ENCODE measurements at regions not wholly inside any gene's neighbourhood (a gene's known extent, or its start where the extent isn't known, plus 50 kb on each side); places are given as distances from the start of the nearest gene placed in this dataset.

- DNase-seq (no peak), ATAC-seq (ENCODE audit: low FRiP score) (peak; percentile 88)
- WGBS, 2 donors, result 17 to 19% methylated on average over 9 of the region's 9 CpGs
- Histone ChIP-seq H3K4me3 (ENCODE audit: low read length in 2 of 2) (peak overlapping the region; percentile 23 to 41), H3K9me3 (ENCODE audit: control insufficient read depth, low read length) (no peaks in the 10 kb centered on the region), H3K27ac (ENCODE audit: low read depth in 1 of 2, low read length in 2 of 2) (no peak overlapping the region), H3K4me1 (ENCODE audit: control insufficient read depth in 1 of 2, insufficient read depth in 2 of 2, low read length in 2 of 2) (no peaks in the 10 kb centered on the region), H3K27me3 (ENCODE audit: control insufficient read depth in 1 of 2, insufficient read depth in 2 of 2, low read length in 1 of 2) (no peaks in the 10 kb centered on the region), H3K36me3 (ENCODE audit: control insufficient read depth in 1 of 2, insufficient read depth in 2 of 2, low read length in 1 of 2) (no peaks in the 10 kb centered on the region)
- intact Hi-C loops (cut with DNase I), result loop anchor here in 1 of 2 donors (10.0 kb wide), 3 partner anchors 47 to 387 kb away; no protein-coding TSS in a partner anchor
Observed at GRCh38 chr10:28171468-28172222, 131.2 kb downstream of the MPP7 start.

- 77 to 85% methylated on average over 2 of the region's 2 CpGs for WGBS, 2 donors
- H3K27ac ChIP-seq (ENCODE audit: low read depth in 1 of 2, low read length in 2 of 2), result no peak overlapping the region
- no peaks in the 10 kb centered on the region for H3K4me1 ChIP-seq (ENCODE audit: control insufficient read depth in 1 of 2, insufficient read depth in 2 of 2, low read length in 2 of 2)
- H3K36me3 ChIP-seq (ENCODE audit: control insufficient read depth in 1 of 2, insufficient read depth in 2 of 2, low read length in 1 of 2), result no peaks in the 10 kb centered on the region
- ATAC-seq (ENCODE audit: low FRiP score) (no peak), DNase-seq (no peak)
- no peaks in the 10 kb centered on the region for H3K27me3 ChIP-seq (ENCODE audit: control insufficient read depth in 1 of 2, insufficient read depth in 2 of 2, low read length in 1 of 2)
- H3K4me3 ChIP-seq (ENCODE audit: low read length in 2 of 2), result no peak overlapping the region
- intact Hi-C loops (cut with DNase I), result no loop called here
- no peaks in the 10 kb centered on the region for H3K9me3 ChIP-seq (ENCODE audit: control insufficient read depth, low read length)
Observed at GRCh38 chr10:28169525-28169924, 133.3 kb downstream of the MPP7 start.

GRCh38 chr10:28160866-28161405, 141.9 kb downstream of the MPP7 start:
- intact Hi-C loops (cut with DNase I), result no loop called here
- ATAC-seq (ENCODE audit: low FRiP score) (no peak), DNase-seq (no peak)
- WGBS, 2 donors, result 43 to 44% methylated on average over 6 of the region's 6 CpGs
- no peaks in the 10 kb centered on the region for H3K9me3 ChIP-seq (ENCODE audit: control insufficient read depth, low read length)
- H3K4me1 ChIP-seq (ENCODE audit: control insufficient read depth in 1 of 2, insufficient read depth in 2 of 2, low read length in 2 of 2), result peaks cover 0 to 2% of the 10 kb centered on the region in 2 donors
- H3K36me3 ChIP-seq (ENCODE audit: control insufficient read depth in 1 of 2, insufficient read depth in 2 of 2, low read length in 1 of 2), result no peaks in the 10 kb centered on the region
- no peak overlapping the region for H3K27ac ChIP-seq (ENCODE audit: low read depth in 1 of 2, low read length in 2 of 2)
- no peaks in the 10 kb centered on the region for H3K27me3 ChIP-seq (ENCODE audit: control insufficient read depth in 1 of 2, insufficient read depth in 2 of 2, low read length in 1 of 2)
- H3K4me3 ChIP-seq (ENCODE audit: low read length in 2 of 2), result no peak overlapping the region

GRCh38 chr10:28157379-28157778, 145.5 kb downstream of the MPP7 start:
- peaks cover 0 to 2% of the 10 kb centered on the region in 2 donors for H3K4me1 ChIP-seq (ENCODE audit: control insufficient read depth in 1 of 2, insufficient read depth in 2 of 2, low read length in 2 of 2)
- no peak for ATAC-seq (ENCODE audit: low FRiP score)
- intact Hi-C loops (cut with DNase I), result no loop called here
- no peak overlapping the region for H3K4me3 ChIP-seq (ENCODE audit: low read length in 2 of 2)
- DNase-seq, result no peak
- no peaks in the 10 kb centered on the region for H3K36me3 ChIP-seq (ENCODE audit: control insufficient read depth in 1 of 2, insufficient read depth in 2 of 2, low read length in 1 of 2)
- H3K27ac ChIP-seq (ENCODE audit: low read depth in 1 of 2, low read length in 2 of 2), result no peak overlapping the region
- no peaks in the 10 kb centered on the region for H3K9me3 ChIP-seq (ENCODE audit: control insufficient read depth, low read length)
- no peaks in the 10 kb centered on the region for H3K27me3 ChIP-seq (ENCODE audit: control insufficient read depth in 1 of 2, insufficient read depth in 2 of 2, low read length in 1 of 2)

- no peaks in the 10 kb centered on the region for H3K36me3 ChIP-seq (ENCODE audit: control insufficient read depth in 1 of 2, insufficient read depth in 2 of 2, low read length in 1 of 2)
- 5 to 7% methylated on average over 1 of the region's 1 CpG for WGBS, 2 donors
- intact Hi-C loops (cut with DNase I), result no loop called here
- no peaks in the 10 kb centered on the region for H3K4me1 ChIP-seq (ENCODE audit: control insufficient read depth in 1 of 2, insufficient read depth in 2 of 2, low read length in 2 of 2)
- no peak for ATAC-seq (ENCODE audit: low FRiP score)
- H3K27ac ChIP-seq (ENCODE audit: low read depth in 1 of 2, low read length in 2 of 2), result no peak overlapping the region
- H3K27me3 ChIP-seq (ENCODE audit: control insufficient read depth in 1 of 2, insufficient read depth in 2 of 2, low read length in 1 of 2), result no peaks in the 10 kb centered on the region
- no peaks in the 10 kb centered on the region for H3K9me3 ChIP-seq (ENCODE audit: control insufficient read depth, low read length)
- no peak for DNase-seq
- no peak overlapping the region for H3K4me3 ChIP-seq (ENCODE audit: low read length in 2 of 2)
Observed at GRCh38 chr10:28155726-28156125, 147.1 kb downstream of the MPP7 start.

- H3K4me1 ChIP-seq (ENCODE audit: control insufficient read depth in 1 of 2, insufficient read depth in 2 of 2, low read length in 2 of 2), result no peaks in the 10 kb centered on the region
- no peak for ATAC-seq (ENCODE audit: low FRiP score)
- H3K4me3 ChIP-seq (ENCODE audit: low read length in 2 of 2), result no peak overlapping the region
- no peaks in the 10 kb centered on the region for H3K36me3 ChIP-seq (ENCODE audit: control insufficient read depth in 1 of 2, insufficient read depth in 2 of 2, low read length in 1 of 2)
- WGBS, 2 donors, result 87 to 93% methylated on average over 3 of the region's 3 CpGs
- DNase-seq, result no peak
- H3K27ac ChIP-seq (ENCODE audit: low read depth in 1 of 2, low read length in 2 of 2), result no peak overlapping the region
- H3K27me3 ChIP-seq (ENCODE audit: control insufficient read depth in 1 of 2, insufficient read depth in 2 of 2, low read length in 1 of 2), result no peaks in the 10 kb centered on the region
- H3K9me3 ChIP-seq (ENCODE audit: control insufficient read depth, low read length), result no peaks in the 10 kb centered on the region
- intact Hi-C loops (cut with DNase I), result no loop called here
Observed at GRCh38 chr10:28151636-28152035, 151.2 kb downstream of the MPP7 start.

GRCh38 chr10:28149746-28150145, 150.9 kb upstream of the ODAD2 start:
- WGBS, 2 donors, result 83 to 90% methylated on average over 7 of the region's 7 CpGs
- intact Hi-C loops (cut with DNase I), result no loop called here
- Histone ChIP-seq H3K36me3 (ENCODE audit: control insufficient read depth in 1 of 2, insufficient read depth in 2 of 2, low read length in 1 of 2) (no peaks in the 10 kb centered on the region), H3K9me3 (ENCODE audit: control insufficient read depth, low read length) (no peaks in the 10 kb centered on the region), H3K4me3 (ENCODE audit: low read length in 2 of 2) (no peak overlapping the region), H3K4me1 (ENCODE audit: control insufficient read depth in 1 of 2, insufficient read depth in 2 of 2, low read length in 2 of 2) (no peaks in the 10 kb centered on the region), H3K27me3 (ENCODE audit: control insufficient read depth in 1 of 2, insufficient read depth in 2 of 2, low read length in 1 of 2) (no peaks in the 10 kb centered on the region), H3K27ac (ENCODE audit: low read depth in 1 of 2, low read length in 2 of 2) (no peak overlapping the region)
- no peak for DNase-seq
- ATAC-seq (ENCODE audit: low FRiP score), result no peak

- DNase-seq (no peak), ATAC-seq (ENCODE audit: low FRiP score) (no peak)
- Histone ChIP-seq H3K4me1 (ENCODE audit: control insufficient read depth in 1 of 2, insufficient read depth in 2 of 2, low read length in 2 of 2) (no peaks in the 10 kb centered on the region), H3K9me3 (ENCODE audit: control insufficient read depth, low read length) (no peaks in the 10 kb centered on the region), H3K36me3 (ENCODE audit: control insufficient read depth in 1 of 2, insufficient read depth in 2 of 2, low read length in 1 of 2) (no peaks in the 10 kb centered on the region), H3K27ac (ENCODE audit: low read depth in 1 of 2, low read length in 2 of 2) (no peak overlapping the region), H3K4me3 (ENCODE audit: low read length in 2 of 2) (no peak overlapping the region), H3K27me3 (ENCODE audit: control insufficient read depth in 1 of 2, insufficient read depth in 2 of 2, low read length in 1 of 2) (no peaks in the 10 kb centered on the region)
- WGBS, 2 donors, result 84 to 86% methylated on average over 4 of the region's 4 CpGs
- intact Hi-C loops (cut with DNase I), result no loop called here
Observed at GRCh38 chr10:28147706-28148105, 148.8 kb upstream of the ODAD2 start.

- no peak overlapping the region for H3K4me3 ChIP-seq (ENCODE audit: low read length in 2 of 2)
- no peak overlapping the region for H3K27ac ChIP-seq (ENCODE audit: low read depth in 1 of 2, low read length in 2 of 2)
- H3K4me1 ChIP-seq (ENCODE audit: control insufficient read depth in 1 of 2, insufficient read depth in 2 of 2, low read length in 2 of 2), result peaks cover 0 to 2% of the 10 kb centered on the region in 2 donors
- H3K36me3 ChIP-seq (ENCODE audit: control insufficient read depth in 1 of 2, insufficient read depth in 2 of 2, low read length in 1 of 2), result no peaks in the 10 kb centered on the region
- intact Hi-C loops (cut with DNase I), result loop anchor here in 1 of 2 donors (10.0 kb wide), 1 partner anchor 84 kb away; no protein-coding TSS in a partner anchor
- DNase-seq, result no peak
- no peak for ATAC-seq (ENCODE audit: low FRiP score)
- WGBS, 2 donors, result 87 to 97% methylated on average over 2 of the region's 2 CpGs
- no peaks in the 10 kb centered on the region for H3K27me3 ChIP-seq (ENCODE audit: control insufficient read depth in 1 of 2, insufficient read depth in 2 of 2, low read length in 1 of 2)
- no peaks in the 10 kb centered on the region for H3K9me3 ChIP-seq (ENCODE audit: control insufficient read depth, low read length)
Observed at GRCh38 chr10:28139138-28139537, 140.3 kb upstream of the ODAD2 start.

Measured in aorta (tissue), 5 donors.